Activated B cell treated with CpG ODN at 0.5 μM for 24 hours (primary cell): ENCODE measurements at regions not wholly inside any gene's neighbourhood (a gene's known extent, or its start where the extent isn't known, plus 50 kb on each side); places are given as distances from the start of the nearest gene placed in this dataset.
"Not testable (repeated sequence)": the region's sequence is repeated elsewhere in the genome, so short reads cannot be mapped to it uniquely, and the experiment has no call there.

Source experiments
- ATAC-seq: fragments of 200-7000 bp; cut with Tn5 transposase; one replicate; pipeline ENCODE4 v1.10.0; 2021; ENCODE audit warnings: low read depth, mild to moderate bottlenecking, moderate library complexity
- CTCF ChIA-PET: fragments of 350-600 bp; sonication (Branson Sonifier 250); formaldehyde crosslinking; loops from one replicate; lab custom pipeline; 2021; ENCODE audit warnings: antibody characterized with exemption; lab: Charles Lee
- POLR2A ChIA-PET: fragments of 350-600 bp; sonication (Branson Sonifier 250); formaldehyde crosslinking; loops from one replicate; lab custom pipeline; 2021; ENCODE audit warnings: antibody characterized with exemption; lab: Charles Lee
- DNase-seq: peaks from one replicate; pipeline ENCODE4 v3.0.0; 2022
- H3K27ac Mint-ChIP-seq: one replicate; pipeline ENCODE4 v1.8.0; 2020; ENCODE audit warnings: mixed read lengths
- H3K27me3 Mint-ChIP-seq: one replicate; pipeline ENCODE4 v1.8.0; 2021; ENCODE audit warnings: mixed read lengths
- H3K36me3 Mint-ChIP-seq: one replicate; pipeline ENCODE4 v1.8.0; 2021; ENCODE audit warnings: low read depth, mixed read lengths
- H3K4me1 Mint-ChIP-seq: one replicate; pipeline ENCODE4 v1.8.0; 2021; ENCODE audit warnings: mixed read lengths
- H3K4me3 Mint-ChIP-seq: one replicate; pipeline ENCODE4 v1.8.0; 2020; ENCODE audit warnings: mild to moderate bottlenecking, mixed read lengths
- H3K9me3 Mint-ChIP-seq: one replicate; pipeline ENCODE4 v1.8.0; 2020; ENCODE audit warnings: mixed read lengths
- intact Hi-C: fragments of 100-400 bp; cut with micrococcal nuclease; formaldehyde crosslinking; loops from one replicate; pipeline ENCODE4 v1.15.1; 2024
- TF ChIP-seq, protein P1 (sequence below): fragments of 200-600 bp; IDR thresholded peaks from one replicate; pipeline ENCODE4 v1.8.0; 2022; ENCODE audit warnings: antibody characterized with exemption, mild to moderate bottlenecking

DNA sequence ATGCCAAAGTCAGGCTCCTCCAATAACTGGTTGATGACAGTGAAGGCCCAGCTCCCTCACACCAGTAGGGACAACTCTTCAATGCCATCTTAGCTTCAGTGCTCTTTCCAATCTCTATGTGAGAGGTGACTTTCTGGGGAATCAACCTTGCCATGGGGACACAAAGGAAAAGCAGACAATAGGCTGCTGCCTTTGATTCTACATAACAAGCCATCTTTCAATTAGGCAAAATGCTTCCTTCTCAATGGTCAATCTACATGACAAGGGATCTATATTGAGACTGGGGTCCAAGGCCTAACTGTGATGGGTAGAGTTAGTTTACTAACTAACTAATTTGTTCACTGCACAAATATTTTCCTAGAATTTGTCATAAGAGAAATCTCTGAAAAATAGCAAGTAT, 1417.5 kb upstream of the SEL1L start:
- CTCF ChIA-PET, result no interaction called here
- no peaks in the 10 kb centered on the region for H3K36me3 Mint-ChIP-seq

DNA sequence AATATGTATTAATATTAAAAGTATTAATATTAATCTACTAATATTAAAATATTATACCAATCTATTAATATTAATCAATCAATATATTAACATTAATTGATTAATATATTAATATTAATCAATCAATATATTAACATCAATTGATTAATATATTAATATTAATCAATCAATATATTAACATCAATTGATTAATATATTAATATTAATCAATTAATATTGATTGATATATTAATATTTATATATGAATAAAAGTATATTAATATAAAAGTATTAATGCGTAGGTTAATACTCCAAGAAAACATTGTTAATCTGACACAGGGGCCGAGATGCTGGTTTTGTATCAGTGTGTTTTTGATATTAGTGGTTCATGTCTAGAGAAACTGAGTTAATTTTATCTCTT, 1430.1 kb upstream of the SEL1L start:
- intact Hi-C loops, result no loop called here

More for the DNA sequence above, 1417.5 kb upstream of the SEL1L start:
- Mint-ChIP-seq H3K27me3 (no peaks in the 10 kb centered on the region), H3K9me3 (peaks cover 3% of the 10 kb centered on the region), H3K27ac (no peak overlapping the region), H3K4me3 (no peak overlapping the region), H3K4me1 (no peaks in the 10 kb centered on the region)
- TF ChIP-seq, protein P1, sequence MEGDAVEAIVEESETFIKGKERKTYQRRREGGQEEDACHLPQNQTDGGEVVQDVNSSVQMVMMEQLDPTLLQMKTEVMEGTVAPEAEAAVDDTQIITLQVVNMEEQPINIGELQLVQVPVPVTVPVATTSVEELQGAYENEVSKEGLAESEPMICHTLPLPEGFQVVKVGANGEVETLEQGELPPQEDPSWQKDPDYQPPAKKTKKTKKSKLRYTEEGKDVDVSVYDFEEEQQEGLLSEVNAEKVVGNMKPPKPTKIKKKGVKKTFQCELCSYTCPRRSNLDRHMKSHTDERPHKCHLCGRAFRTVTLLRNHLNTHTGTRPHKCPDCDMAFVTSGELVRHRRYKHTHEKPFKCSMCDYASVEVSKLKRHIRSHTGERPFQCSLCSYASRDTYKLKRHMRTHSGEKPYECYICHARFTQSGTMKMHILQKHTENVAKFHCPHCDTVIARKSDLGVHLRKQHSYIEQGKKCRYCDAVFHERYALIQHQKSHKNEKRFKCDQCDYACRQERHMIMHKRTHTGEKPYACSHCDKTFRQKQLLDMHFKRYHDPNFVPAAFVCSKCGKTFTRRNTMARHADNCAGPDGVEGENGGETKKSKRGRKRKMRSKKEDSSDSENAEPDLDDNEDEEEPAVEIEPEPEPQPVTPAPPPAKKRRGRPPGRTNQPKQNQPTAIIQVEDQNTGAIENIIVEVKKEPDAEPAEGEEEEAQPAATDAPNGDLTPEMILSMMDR, result no peak
- ATAC-seq, result no peak
- POLR2A ChIA-PET, result no interaction called here
- intact Hi-C loops, result no loop called here
- no peak for DNase-seq

DNA sequence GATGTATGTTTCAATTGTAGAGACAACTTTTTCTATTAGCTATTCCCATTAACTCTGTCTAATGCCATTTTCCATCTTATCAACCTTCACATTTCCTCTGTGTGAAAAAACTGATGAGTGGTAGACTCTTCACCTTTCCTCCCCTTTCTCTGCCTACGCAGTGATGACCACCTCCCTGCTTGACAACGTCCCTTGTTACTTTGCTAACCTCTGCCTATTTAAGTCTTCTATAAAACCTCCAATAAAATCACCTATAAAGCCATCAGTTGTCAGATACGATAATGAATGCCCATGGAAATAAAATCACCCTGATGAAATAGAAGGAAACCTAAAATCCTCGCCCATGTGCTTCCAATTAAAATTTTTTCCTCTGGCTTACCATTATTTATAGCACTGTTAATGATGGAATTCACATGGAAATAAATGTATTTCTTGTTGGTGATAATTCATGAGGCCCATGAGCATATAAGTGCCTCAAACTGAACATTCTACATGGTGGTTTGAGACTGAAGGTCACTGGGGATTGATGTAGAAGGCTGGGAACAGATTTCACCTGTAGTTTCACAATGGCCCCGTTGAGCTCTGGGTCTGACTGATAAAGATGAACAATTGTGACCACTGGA, 1454.0 kb upstream of the SEL1L start:
- no peak for ATAC-seq
- intact Hi-C loops, result no loop called here
- ChIA-PET CTCF (no interaction called here), POLR2A (no interaction called here)
- Mint-ChIP-seq H3K27ac (no peak overlapping the region), H3K27me3 (no peaks in the 10 kb centered on the region), H3K4me1 (no peaks in the 10 kb centered on the region), H3K36me3 (no peaks in the 10 kb centered on the region), H3K4me3 (no peak overlapping the region), H3K9me3 (peaks cover 12% of the 10 kb centered on the region)
- TF ChIP-seq, protein P1, result no peak
- no peak for DNase-seq

More for the DNA sequence above, 1430.1 kb upstream of the SEL1L start:
- CTCF ChIA-PET, result no interaction called here
- Mint-ChIP-seq H3K9me3 (peaks cover 14% of the 10 kb centered on the region), H3K27me3 (no peaks in the 10 kb centered on the region), H3K4me1 (no peaks in the 10 kb centered on the region), H3K36me3 (no peaks in the 10 kb centered on the region), H3K4me3 (no peak overlapping the region), H3K27ac (no peak overlapping the region)
- TF ChIP-seq, protein P1, result no peak
- POLR2A ChIA-PET, result no interaction called here
- no peak for ATAC-seq
- DNase-seq, result no peak

DNA sequence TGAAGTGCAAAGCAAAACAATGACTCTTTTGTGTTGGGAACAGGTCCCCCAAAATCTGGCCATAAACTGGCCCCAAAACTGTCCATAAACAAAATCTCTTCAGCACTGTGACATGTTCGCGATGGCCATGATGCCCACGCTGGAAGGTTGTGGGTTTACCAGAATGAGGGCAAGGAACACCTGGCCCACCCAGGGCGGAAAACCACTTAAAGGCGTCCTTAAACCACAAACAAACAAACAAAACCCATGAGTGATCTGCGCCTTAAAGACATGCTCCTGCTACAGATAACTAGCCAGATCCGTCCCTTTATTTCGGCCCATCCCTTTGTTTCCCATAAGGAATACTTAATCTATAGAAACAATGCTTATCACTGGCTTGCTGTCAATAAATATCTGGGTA, 1460.9 kb upstream of the SEL1L start:
- H3K4me3 Mint-ChIP-seq, POLR2A ChIA-PET, ATAC-seq, intact Hi-C loops, DNase-seq, H3K27me3 Mint-ChIP-seq, H3K36me3 Mint-ChIP-seq, H3K27ac Mint-ChIP-seq, CTCF ChIA-PET, H3K4me1 Mint-ChIP-seq: not testable (repeated sequence)
- H3K9me3 Mint-ChIP-seq, result peaks cover 13% of the 10 kb centered on the region

DNA sequence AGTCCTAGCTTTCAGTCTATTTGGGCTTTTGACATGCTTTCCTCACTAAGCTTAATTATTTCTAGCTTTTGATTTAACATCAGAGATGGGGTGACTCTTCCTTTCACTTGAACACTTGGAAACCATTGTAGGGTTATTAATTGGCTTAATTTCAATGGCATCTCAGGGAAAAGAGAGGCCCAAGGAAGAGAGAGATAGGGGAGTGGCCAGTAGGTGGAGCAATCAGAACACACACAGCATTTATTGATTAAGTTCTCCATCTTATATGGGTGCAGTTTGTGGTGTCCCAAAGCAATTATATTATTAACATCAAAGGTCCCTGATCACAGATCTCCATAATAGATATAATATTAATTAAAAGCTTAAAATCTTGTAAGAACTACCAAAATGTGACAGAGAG, 1466.1 kb upstream of the SEL1L start:
- no peak overlapping the region for H3K4me3 Mint-ChIP-seq
- intact Hi-C loops, result no loop called here
- H3K4me1 Mint-ChIP-seq, result no peaks in the 10 kb centered on the region
- ChIA-PET POLR2A (no interaction called here), CTCF (no interaction called here)
- TF ChIP-seq, protein P1, result no peak
- no peak overlapping the region for H3K27ac Mint-ChIP-seq
- DNase-seq (no peak), ATAC-seq (no peak)
- no peaks in the 10 kb centered on the region for H3K36me3 Mint-ChIP-seq
- H3K27me3 Mint-ChIP-seq, result no peaks in the 10 kb centered on the region
- H3K9me3 Mint-ChIP-seq, result peaks cover 7% of the 10 kb centered on the region
